Panc1 (cell line): ENCODE measurements at regions not wholly inside any gene's neighbourhood (a gene's known extent, or its start where the extent isn't known, plus 50 kb on each side); places are given as distances from the start of the nearest gene placed in this dataset.

ENCODE experiments used
- ATAC-seq: fragments of 200-7000 bp; cut with Tn5 transposase; 2 replicates; pipeline ENCODE4 v1.9.1; 2020; ENCODE audit warnings: mild to moderate bottlenecking, moderate library complexity
- BruUV-seq: library from RNA; stranded (reverse); fragments of 400-500 nt; replicated peaks from 2 replicates; lab custom pipeline; 2021; lab: Mats Ljungman, UMichigan
- CTCF ChIA-PET: fragments of 300-600 bp; sonication (Branson Sonifier 250); formaldehyde crosslinking; loops from one replicate; lab custom pipeline; 2022; ENCODE audit warnings: antibody characterized with exemption; lab: Charles Lee
- POLR2A ChIA-PET: fragments of 300-600 bp; sonication (Branson Sonifier 250); formaldehyde crosslinking; loops from one replicate; lab custom pipeline; 2022; ENCODE audit warnings: antibody characterized with exemption; lab: Charles Lee
- DNase-seq: peaks from one replicate; pipeline ENCODE4 v3.0.0-alpha.2; 2010; ENCODE audit warnings: low read depth, low spot score
- H3K27ac ChIP-seq: 2 replicates; pipeline ENCODE4 v1.5.1; 2011; ENCODE audit warnings: mild to moderate bottlenecking, low read length, inconsistent platforms
- H3K27me3 ChIP-seq: fragments of 200-500 bp; sonication (Bioruptor generic); 2 replicates; pipeline ENCODE4 v1.6.0; 2014; ENCODE audit warnings: low read length, inconsistent platforms; ENCODE audit not compliant: control insufficient read depth, insufficient read depth
- H3K36me3 ChIP-seq: fragments of 200-500 bp; sonication (Bioruptor generic); 2 replicates; pipeline ENCODE4 v1.5.1; 2014; ENCODE audit warnings: inconsistent platforms, mild to moderate bottlenecking, low read length, moderate library complexity; ENCODE audit not compliant: control insufficient read depth, insufficient read depth
- H3K4me1 ChIP-seq: 2 replicates; pipeline ENCODE4 v1.5.1; 2011; ENCODE audit warnings: inconsistent platforms, mild to moderate bottlenecking, low read length, moderate library complexity; ENCODE audit not compliant: control insufficient read depth, insufficient read depth
- H3K4me3 ChIP-seq, 2 experiments: 2 replicates each; pipeline ENCODE4 v1.5.1; 2011 to 2012; ENCODE audit warnings: low read depth in 2 of 2, low read length in 2 of 2, mild to moderate bottlenecking in 2 of 2, inconsistent platforms in 1 of 2, moderate library complexity in 1 of 2
- H3K9me3 ChIP-seq: fragments of 200-500 bp; sonication (Bioruptor generic); 2 replicates; pipeline ENCODE4 v1.5.1; 2014; ENCODE audit warnings: low read depth, mild to moderate bottlenecking, inconsistent platforms, low read length, moderate library complexity; ENCODE audit not compliant: control insufficient read depth, insufficient read depth
- POLR2AphosphoS5 ChIP-seq: IDR thresholded peaks from 2 replicates; pipeline ENCODE4 v1.6.1; 2012; ENCODE audit warnings: mild to moderate bottlenecking, low read depth, low read length, moderate library complexity
- SIN3A ChIP-seq: IDR thresholded peaks from 2 replicates; pipeline ENCODE4 v1.6.1; 2012; ENCODE audit warnings: low read depth, mild to moderate bottlenecking, low read length, moderate library complexity, borderline replicate concordance; ENCODE audit not compliant: insufficient read depth
- TCF7L2 ChIP-seq: IDR thresholded peaks from 2 replicates; pipeline ENCODE4 v1.6.1; 2011; ENCODE audit warnings: mild to moderate bottlenecking, low read depth, low read length, inconsistent platforms
- in situ Hi-C: cut with HindIII; loops from 2 replicates; pipeline ENCODE4 v1.10.0; 2016; ENCODE audit warnings: low sequenced_read_pairs, low pct_unique_long_range_greater_than_20kb
- intact Hi-C: fragments of 100-400 bp; cut with micrococcal nuclease; formaldehyde crosslinking; loops from one replicate; pipeline ENCODE4 v1.10.0; 2022; ENCODE audit not compliant: unreplicated experiment
- TF ChIP-seq, protein P1 (sequence below): fragments of 450-650 bp; IDR thresholded peaks from 2 replicates; pipeline ENCODE4 v1.5.1; 2017; ENCODE audit warnings: mild to moderate bottlenecking
- TF ChIP-seq, protein P2 (sequence below), 2 experiments: IDR thresholded peaks; 2 replicates each; pipeline ENCODE4 v1.6.1; 2011 to 2012; ENCODE audit warnings: low read depth in 2 of 2, control low read depth in 1 of 2, low read length in 1 of 2, mild to moderate bottlenecking in 1 of 2, moderate library complexity in 1 of 2; ENCODE audit not compliant: insufficient read depth in 1 of 2

DNA sequence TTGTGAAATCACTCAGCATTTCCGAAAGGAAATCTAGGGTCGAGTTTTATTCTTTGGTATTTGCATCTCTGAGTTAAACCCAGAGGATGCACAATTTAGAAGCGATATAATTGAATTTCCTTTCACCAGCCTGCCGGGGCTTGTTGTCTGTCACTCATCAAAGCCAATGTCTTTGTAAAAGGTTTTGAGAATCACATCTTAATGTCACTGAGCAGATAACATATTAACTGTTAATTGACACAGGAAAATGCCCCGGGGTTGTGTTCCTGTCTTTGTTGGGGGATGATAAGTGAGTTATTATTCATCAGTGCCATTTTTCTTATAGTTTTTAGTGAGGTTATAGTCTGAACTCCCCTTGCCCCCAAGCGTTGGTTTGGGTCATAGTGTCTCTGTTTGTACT, 73.4 kb downstream of the DUSP6 start:
- Histone ChIP-seq H3K9me3 (no peaks in the 10 kb centered on the region), H3K36me3 (no peaks in the 10 kb centered on the region), H3K27ac (no peak overlapping the region), H3K27me3 (no peaks in the 10 kb centered on the region), H3K4me3 (no peak overlapping the region), H3K4me1 (no peaks in the 10 kb centered on the region)
- BruUV-seq: no TSS peak
- ATAC-seq: no peak
- POLR2A ChIA-PET: no interaction called here
- TF ChIP-seq, protein P1, sequence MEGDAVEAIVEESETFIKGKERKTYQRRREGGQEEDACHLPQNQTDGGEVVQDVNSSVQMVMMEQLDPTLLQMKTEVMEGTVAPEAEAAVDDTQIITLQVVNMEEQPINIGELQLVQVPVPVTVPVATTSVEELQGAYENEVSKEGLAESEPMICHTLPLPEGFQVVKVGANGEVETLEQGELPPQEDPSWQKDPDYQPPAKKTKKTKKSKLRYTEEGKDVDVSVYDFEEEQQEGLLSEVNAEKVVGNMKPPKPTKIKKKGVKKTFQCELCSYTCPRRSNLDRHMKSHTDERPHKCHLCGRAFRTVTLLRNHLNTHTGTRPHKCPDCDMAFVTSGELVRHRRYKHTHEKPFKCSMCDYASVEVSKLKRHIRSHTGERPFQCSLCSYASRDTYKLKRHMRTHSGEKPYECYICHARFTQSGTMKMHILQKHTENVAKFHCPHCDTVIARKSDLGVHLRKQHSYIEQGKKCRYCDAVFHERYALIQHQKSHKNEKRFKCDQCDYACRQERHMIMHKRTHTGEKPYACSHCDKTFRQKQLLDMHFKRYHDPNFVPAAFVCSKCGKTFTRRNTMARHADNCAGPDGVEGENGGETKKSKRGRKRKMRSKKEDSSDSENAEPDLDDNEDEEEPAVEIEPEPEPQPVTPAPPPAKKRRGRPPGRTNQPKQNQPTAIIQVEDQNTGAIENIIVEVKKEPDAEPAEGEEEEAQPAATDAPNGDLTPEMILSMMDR: no peak
- TF ChIP-seq, protein P2, sequence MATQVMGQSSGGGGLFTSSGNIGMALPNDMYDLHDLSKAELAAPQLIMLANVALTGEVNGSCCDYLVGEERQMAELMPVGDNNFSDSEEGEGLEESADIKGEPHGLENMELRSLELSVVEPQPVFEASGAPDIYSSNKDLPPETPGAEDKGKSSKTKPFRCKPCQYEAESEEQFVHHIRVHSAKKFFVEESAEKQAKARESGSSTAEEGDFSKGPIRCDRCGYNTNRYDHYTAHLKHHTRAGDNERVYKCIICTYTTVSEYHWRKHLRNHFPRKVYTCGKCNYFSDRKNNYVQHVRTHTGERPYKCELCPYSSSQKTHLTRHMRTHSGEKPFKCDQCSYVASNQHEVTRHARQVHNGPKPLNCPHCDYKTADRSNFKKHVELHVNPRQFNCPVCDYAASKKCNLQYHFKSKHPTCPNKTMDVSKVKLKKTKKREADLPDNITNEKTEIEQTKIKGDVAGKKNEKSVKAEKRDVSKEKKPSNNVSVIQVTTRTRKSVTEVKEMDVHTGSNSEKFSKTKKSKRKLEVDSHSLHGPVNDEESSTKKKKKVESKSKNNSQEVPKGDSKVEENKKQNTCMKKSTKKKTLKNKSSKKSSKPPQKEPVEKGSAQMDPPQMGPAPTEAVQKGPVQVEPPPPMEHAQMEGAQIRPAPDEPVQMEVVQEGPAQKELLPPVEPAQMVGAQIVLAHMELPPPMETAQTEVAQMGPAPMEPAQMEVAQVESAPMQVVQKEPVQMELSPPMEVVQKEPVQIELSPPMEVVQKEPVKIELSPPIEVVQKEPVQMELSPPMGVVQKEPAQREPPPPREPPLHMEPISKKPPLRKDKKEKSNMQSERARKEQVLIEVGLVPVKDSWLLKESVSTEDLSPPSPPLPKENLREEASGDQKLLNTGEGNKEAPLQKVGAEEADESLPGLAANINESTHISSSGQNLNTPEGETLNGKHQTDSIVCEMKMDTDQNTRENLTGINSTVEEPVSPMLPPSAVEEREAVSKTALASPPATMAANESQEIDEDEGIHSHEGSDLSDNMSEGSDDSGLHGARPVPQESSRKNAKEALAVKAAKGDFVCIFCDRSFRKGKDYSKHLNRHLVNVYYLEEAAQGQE (IDR thresholded peaks at IDR 0.05; ENCODE audit: insufficient read depth in 1 of 2, low read depth in 2 of 2, low read length in 1 of 2): no peak
- TF ChIP-seq TCF7L2: no peak
- no peak for TF ChIP-seq POLR2AphosphoS5
- TF ChIP-seq SIN3A: no peak
- in situ Hi-C loops: no loop called here
- CTCF ChIA-PET: no interaction called here
- intact Hi-C loops: no loop called here
- no peak for DNase-seq

DNA sequence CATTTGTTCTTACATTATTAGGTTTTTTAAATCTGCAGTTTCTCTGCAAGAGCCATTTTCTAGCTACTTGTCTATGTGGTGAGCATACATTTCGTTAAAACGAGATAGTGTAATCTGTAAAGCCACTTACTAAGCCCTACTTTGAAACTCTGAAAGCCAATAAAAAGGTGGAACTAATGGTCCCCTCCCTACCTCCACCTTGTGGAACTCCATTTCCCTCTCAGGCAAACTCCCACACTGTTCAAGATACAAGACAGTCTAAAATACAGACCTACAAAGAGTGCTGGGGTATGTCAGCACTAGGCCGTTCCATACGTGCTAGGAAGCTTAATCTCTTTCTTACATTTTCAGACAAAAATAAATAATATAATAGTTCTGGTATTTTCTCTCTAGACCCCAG, 74.1 kb downstream of the DUSP6 start:
- CTCF ChIA-PET: no interaction called here
- Histone ChIP-seq H3K4me1 (no peaks in the 10 kb centered on the region), H3K27me3 (no peaks in the 10 kb centered on the region), H3K9me3 (no peaks in the 10 kb centered on the region), H3K36me3 (no peaks in the 10 kb centered on the region), H3K27ac (no peak overlapping the region), H3K4me3 (no peak overlapping the region)
- TF ChIP-seq, protein P2 (IDR thresholded peaks at IDR 0.05; ENCODE audit: insufficient read depth in 1 of 2, low read depth in 2 of 2, low read length in 1 of 2): no peak
- TF ChIP-seq, protein P1: no peak
- TF ChIP-seq TCF7L2 (no peak), SIN3A (no peak), POLR2AphosphoS5 (no peak)
- no peak for DNase-seq
- BruUV-seq: no TSS peak
- POLR2A ChIA-PET: no interaction called here
- no peak for ATAC-seq
- intact Hi-C loops: no loop called here
- in situ Hi-C loops: no loop called here
